ENCODE measurements at regions not wholly inside any gene's neighbourhood (a gene's known extent, or its start where the extent isn't known, plus 50 kb on each side); places are given as distances from the start of the nearest gene placed in this dataset.

DNA sequence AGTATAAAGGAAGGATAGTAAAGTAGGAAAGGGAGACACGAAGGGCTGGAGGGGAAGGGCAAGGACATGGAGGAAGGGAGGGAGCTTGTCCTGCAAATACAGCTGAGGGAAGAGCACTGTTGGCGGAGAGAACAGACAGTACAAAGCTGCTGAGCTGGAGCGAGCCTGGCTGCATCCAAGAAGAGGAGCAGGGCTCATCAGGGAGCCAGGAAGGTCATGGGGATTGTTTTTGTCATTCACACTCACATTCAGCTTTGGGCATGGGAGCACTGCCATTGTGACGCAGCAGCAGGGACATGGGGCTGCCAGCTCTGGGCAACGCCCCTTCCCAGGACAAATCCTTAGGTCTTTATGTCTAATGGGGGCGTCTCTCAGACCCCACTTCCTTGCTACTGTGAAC, 125.1 kb downstream of the COPS8 start:
- TF ChIP-seq EZH2 (IDR thresholded peaks at IDR 0.05; ENCODE audit: low read depth) = no peak
- TF ChIP-seq, protein P1, sequence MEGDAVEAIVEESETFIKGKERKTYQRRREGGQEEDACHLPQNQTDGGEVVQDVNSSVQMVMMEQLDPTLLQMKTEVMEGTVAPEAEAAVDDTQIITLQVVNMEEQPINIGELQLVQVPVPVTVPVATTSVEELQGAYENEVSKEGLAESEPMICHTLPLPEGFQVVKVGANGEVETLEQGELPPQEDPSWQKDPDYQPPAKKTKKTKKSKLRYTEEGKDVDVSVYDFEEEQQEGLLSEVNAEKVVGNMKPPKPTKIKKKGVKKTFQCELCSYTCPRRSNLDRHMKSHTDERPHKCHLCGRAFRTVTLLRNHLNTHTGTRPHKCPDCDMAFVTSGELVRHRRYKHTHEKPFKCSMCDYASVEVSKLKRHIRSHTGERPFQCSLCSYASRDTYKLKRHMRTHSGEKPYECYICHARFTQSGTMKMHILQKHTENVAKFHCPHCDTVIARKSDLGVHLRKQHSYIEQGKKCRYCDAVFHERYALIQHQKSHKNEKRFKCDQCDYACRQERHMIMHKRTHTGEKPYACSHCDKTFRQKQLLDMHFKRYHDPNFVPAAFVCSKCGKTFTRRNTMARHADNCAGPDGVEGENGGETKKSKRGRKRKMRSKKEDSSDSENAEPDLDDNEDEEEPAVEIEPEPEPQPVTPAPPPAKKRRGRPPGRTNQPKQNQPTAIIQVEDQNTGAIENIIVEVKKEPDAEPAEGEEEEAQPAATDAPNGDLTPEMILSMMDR (conservative IDR thresholded peaks at IDR 0.05) = no peak
